Stomach (tissue), 8 donors: ENCODE measurements at regions not wholly inside any gene's neighbourhood (a gene's known extent, or its start where the extent isn't known, plus 50 kb on each side); places are given as distances from the start of the nearest gene placed in this dataset.
"Not testable (repeated sequence)": the region's sequence is repeated elsewhere in the genome, so short reads cannot be mapped to it uniquely, and the experiment has no call there.

Experiments used
- DNase-seq, 2 donors: peaks; one replicate each; pipeline versions ENCODE4 v3.0.0 to v3.0.0-alpha.2; 2013 to 2019
- H3K27ac ChIP-seq, 5 donors: fragments of 200-600 bp in 4 of 5; sonication (generic) in 4 of 5; one replicate each; pipeline ENCODE4 v1.5.1; 2013 to 2019; ENCODE audit warnings: mild to moderate bottlenecking in 1 of 5, moderate library complexity in 1 of 5
- H3K27me3 ChIP-seq, 3 donors: fragments of 200-600 bp; sonication (generic); one replicate each; pipeline ENCODE4 v1.5.1; 2017 to 2019; ENCODE audit warnings: mixed run types in 1 of 3
- H3K36me3 ChIP-seq, 4 donors: fragments of 200-600 bp; sonication (generic); 1 replicate in 3 of 4; 2 replicates in 1 of 4; pipeline ENCODE4 v1.5.1; 2016 to 2019
- H3K4me1 ChIP-seq, 4 donors: fragments of 200-600 bp; sonication (generic); one replicate each; pipeline ENCODE4 v1.5.1; 2016 to 2019
- H3K4me3 ChIP-seq, 4 donors: fragments of 200-600 bp; sonication (generic) in 3 of 4; one replicate each; pipeline ENCODE4 v1.5.1; 2016 to 2019; ENCODE audit warnings: mild to moderate bottlenecking in 1 of 4
- H3K9me3 ChIP-seq, 4 donors: fragments of 200-600 bp; sonication (generic); one replicate each; pipeline ENCODE4 v1.5.1; 2016 to 2019
- CTCF ChIP-seq, 7 experiments: fragments of 450-650 bp in 4 of 7; fragments of 200-600 bp in 3 of 7; sonication (generic) in 3 of 7; IDR thresholded peaks; one replicate each; pipeline ENCODE4 v1.5.1; 2016 to 2019; ENCODE audit warnings: antibody characterized with exemption in 7 of 7, control low read depth in 2 of 7, mild to moderate bottlenecking in 1 of 7
- EP300 ChIP-seq: sonication (generic); formaldehyde crosslinking; IDR thresholded peaks from one replicate; pipeline ENCODE4 v1.6.1; 2017; ENCODE audit warnings: antibody characterized with exemption
- POLR2A ChIP-seq, 4 donors: fragments of 450-650 bp; IDR thresholded peaks; one replicate each; pipeline ENCODE4 v1.6.1; 2016; ENCODE audit warnings: antibody characterized with exemption in 4 of 4, control low read depth in 2 of 4, mild to moderate bottlenecking in 1 of 4, moderate library complexity in 1 of 4
- POLR2AphosphoS5 ChIP-seq, 3 donors: sonication (generic); formaldehyde crosslinking; IDR thresholded peaks; one replicate each; pipeline ENCODE4 v1.6.1; 2016; ENCODE audit warnings: antibody characterized with exemption in 3 of 3
- WGBS, 5 donors: extraction: QIAGEN DNeasy Blood & Tissue Kit in 3 of 5; methylation state at CpG; one replicate each; pipeline versions ENCODE4 v1.1.5 to v1.1.7; 2013 to 2018; 5-methylcytosine and 5-hydroxymethylcytosine counted together
- intact Hi-C: fragments of 100-400 bp; cut with DNase I; formaldehyde crosslinking; loops from one replicate; pipeline ENCODE4 v1.15.1; 2023; ENCODE audit warnings: low total_unique reads
- donor health status: healthy with polysubstance abuse.
- donor health status: Bipolar disorder and iron deficiency.
- donor health status: healthy.

DNA sequence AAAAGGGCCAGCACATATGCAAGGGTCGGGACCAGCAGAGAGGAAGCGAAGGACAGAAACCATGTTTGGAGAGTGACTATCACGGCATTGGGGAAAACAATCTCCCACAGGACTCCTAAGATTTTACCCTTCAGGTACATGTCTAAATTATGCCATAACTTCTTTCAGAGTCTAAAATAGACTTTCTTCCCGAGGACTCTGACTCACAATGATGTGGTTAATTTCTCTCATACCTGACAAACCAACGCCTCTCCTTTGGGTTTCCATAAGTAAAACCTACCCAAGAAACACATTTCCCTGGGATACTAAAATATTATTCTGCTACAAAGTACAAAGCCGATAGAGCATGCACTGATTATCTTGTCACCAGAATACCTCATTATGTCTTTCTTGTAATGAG, 127.8 kb upstream of the NETO1 start:
- DNase-seq, result no peak
- no peaks in the 10 kb centered on the region for H3K27me3 ChIP-seq
- no peak for TF ChIP-seq POLR2A (IDR thresholded peaks at IDR 0.05)
- no peak for TF ChIP-seq CTCF (IDR thresholded peaks at IDR 0.05)
- TF ChIP-seq EP300, result no peak
- TF ChIP-seq POLR2AphosphoS5 (IDR thresholded peaks at IDR 0.05), result no peak
- no peak overlapping the region for H3K4me3 ChIP-seq
- intact Hi-C loops, result no loop called here
- no peaks in the 10 kb centered on the region for H3K36me3 ChIP-seq
- peaks cover 0 to 6% (median 3%) of the 10 kb centered on the region in 4 donors for H3K9me3 ChIP-seq
- 77 to 88% (median 86%) methylated on average over 6 of the region's 6 CpGs for WGBS, 5 donors
- H3K27ac ChIP-seq, result no peak overlapping the region
- H3K4me1 ChIP-seq, result no peaks in the 10 kb centered on the region

GRCh38 chr18:72993250-72993649, 125.5 kb upstream of the NETO1 start:
- WGBS, 5 donors, result 31 to 52% (median 49%) methylated on average over 3 of the region's 3 CpGs
- H3K9me3 ChIP-seq, result peaks cover 0 to 6% (median 3%) of the 10 kb centered on the region in 4 donors
- DNase-seq, result no peak
- TF ChIP-seq POLR2A (IDR thresholded peaks at IDR 0.05) (no peak), POLR2AphosphoS5 (IDR thresholded peaks at IDR 0.05) (no peak), EP300 (no peak), CTCF (IDR thresholded peaks at IDR 0.05) (no peak)
- H3K36me3 ChIP-seq, result no peaks in the 10 kb centered on the region
- no peak overlapping the region for H3K27ac ChIP-seq
- no peaks in the 10 kb centered on the region for H3K4me1 ChIP-seq
- intact Hi-C loops, result no loop called here
- no peak overlapping the region for H3K4me3 ChIP-seq
- no peaks in the 10 kb centered on the region for H3K27me3 ChIP-seq

- no peak overlapping the region for H3K27ac ChIP-seq
- no peaks in the 10 kb centered on the region for H3K27me3 ChIP-seq
- H3K36me3 ChIP-seq, result no peaks in the 10 kb centered on the region
- 69 to 89% (median 85%) methylated on average over 1 of the region's 1 CpG for WGBS, 5 donors
- H3K4me1 ChIP-seq, result no peaks in the 10 kb centered on the region
- peaks cover 0 to 12% (median 4%) of the 10 kb centered on the region in 4 donors for H3K9me3 ChIP-seq
- TF ChIP-seq POLR2AphosphoS5 (IDR thresholded peaks at IDR 0.05) (no peak), EP300 (no peak), POLR2A (IDR thresholded peaks at IDR 0.05) (no peak), CTCF (IDR thresholded peaks at IDR 0.05) (no peak)
- no peak for DNase-seq
- no peak overlapping the region for H3K4me3 ChIP-seq
- intact Hi-C loops, result no loop called here
These were observed 123.6 kb upstream of the NETO1 start for GRCh38 chr18:72991379-72991778.

GRCh38 chr18:72987570-72987969, 119.8 kb upstream of the NETO1 start:
- H3K27ac ChIP-seq, H3K4me3 ChIP-seq, H3K4me1 ChIP-seq, DNase-seq, H3K36me3 ChIP-seq, H3K27me3 ChIP-seq, intact Hi-C loops: not testable (repeated sequence)
- peaks cover 0 to 31% (median 13%) of the 10 kb centered on the region in 4 donors for H3K9me3 ChIP-seq
- 67 to 84% (median 72%) methylated on average over 9 of the region's 9 CpGs for WGBS, 5 donors

DNA sequence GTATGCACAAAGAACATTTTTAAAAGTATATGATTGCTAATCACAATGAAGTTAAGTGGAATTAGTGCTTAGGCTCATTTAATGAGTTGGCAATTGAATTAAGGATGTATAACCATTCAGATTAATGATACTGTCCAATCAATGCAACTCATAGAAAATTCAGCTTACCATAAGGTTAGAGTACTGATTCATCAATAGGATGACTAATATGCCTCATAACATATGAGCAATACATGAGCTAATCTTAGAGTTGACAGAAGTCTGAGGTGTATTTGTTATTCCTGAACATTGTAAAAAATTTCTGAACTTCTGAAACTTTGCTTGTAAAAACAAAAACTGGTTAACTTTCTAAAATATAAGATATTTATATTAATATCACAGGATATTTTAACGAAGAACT, 118.3 kb upstream of the NETO1 start:
- Histone ChIP-seq H3K27ac (no peak overlapping the region), H3K36me3 (no peaks in the 10 kb centered on the region), H3K4me3 (no peak overlapping the region), H3K4me1 (no peaks in the 10 kb centered on the region), H3K27me3 (no peaks in the 10 kb centered on the region), H3K9me3 (peaks cover 0 to 34% (median 13%) of the 10 kb centered on the region in 4 donors)
- WGBS, 5 donors, result 70 to 91% (median 82%) methylated on average over 1 of the region's 1 CpG
- no peak for DNase-seq
- intact Hi-C loops, result no loop called here
- no peak for TF ChIP-seq POLR2AphosphoS5 (IDR thresholded peaks at IDR 0.05)
- no peak for TF ChIP-seq POLR2A (IDR thresholded peaks at IDR 0.05)
- no peak for TF ChIP-seq CTCF (IDR thresholded peaks at IDR 0.05)
- TF ChIP-seq EP300, result no peak
